Gastroesophageal sphincter (tissue), 3 donors: ENCODE measurements at regions not wholly inside any gene's neighbourhood (a gene's known extent, or its start where the extent isn't known, plus 50 kb on each side); places are given as distances from the start of the nearest gene placed in this dataset.

Experiments
- POLR2A ChIP-seq, 2 donors: fragments of 450-650 bp; IDR thresholded peaks; one replicate each; pipeline ENCODE4 v1.6.1; 2017; ENCODE audit warnings: antibody characterized with exemption in 2 of 2, mild to moderate bottlenecking in 2 of 2, moderate library complexity in 1 of 2
- TF ChIP-seq, protein P1 (sequence below), 4 experiments: fragments of 200-600 bp in 2 of 4; fragments of 450-650 bp in 2 of 4; sonication (generic) in 1 of 4; IDR thresholded peaks; one replicate each; pipeline ENCODE4 v1.5.1; 2017 to 2019; ENCODE audit warnings: antibody characterized with exemption in 4 of 4, mild to moderate bottlenecking in 2 of 4, moderate library complexity in 2 of 4

DNA sequence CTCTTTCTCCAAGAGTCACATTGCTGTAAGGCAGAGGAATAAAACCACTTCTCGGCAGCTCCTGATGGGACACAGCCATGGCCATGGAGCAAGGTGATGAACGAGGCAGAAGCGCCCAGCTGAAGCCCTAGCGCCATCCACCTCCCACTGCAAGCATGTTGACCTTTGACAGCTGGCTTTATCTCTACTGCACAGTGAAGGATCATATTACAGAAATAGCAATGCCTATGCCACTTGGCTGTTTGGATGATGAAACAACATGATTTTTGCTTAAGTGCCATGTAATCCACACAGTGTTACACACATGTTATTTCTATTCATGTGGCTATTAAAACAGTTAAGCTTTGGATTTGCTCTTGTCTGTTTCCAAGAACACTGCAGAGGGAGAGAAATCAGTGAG is 167.7 kb downstream of the VAPA start:
- TF ChIP-seq, protein P1, sequence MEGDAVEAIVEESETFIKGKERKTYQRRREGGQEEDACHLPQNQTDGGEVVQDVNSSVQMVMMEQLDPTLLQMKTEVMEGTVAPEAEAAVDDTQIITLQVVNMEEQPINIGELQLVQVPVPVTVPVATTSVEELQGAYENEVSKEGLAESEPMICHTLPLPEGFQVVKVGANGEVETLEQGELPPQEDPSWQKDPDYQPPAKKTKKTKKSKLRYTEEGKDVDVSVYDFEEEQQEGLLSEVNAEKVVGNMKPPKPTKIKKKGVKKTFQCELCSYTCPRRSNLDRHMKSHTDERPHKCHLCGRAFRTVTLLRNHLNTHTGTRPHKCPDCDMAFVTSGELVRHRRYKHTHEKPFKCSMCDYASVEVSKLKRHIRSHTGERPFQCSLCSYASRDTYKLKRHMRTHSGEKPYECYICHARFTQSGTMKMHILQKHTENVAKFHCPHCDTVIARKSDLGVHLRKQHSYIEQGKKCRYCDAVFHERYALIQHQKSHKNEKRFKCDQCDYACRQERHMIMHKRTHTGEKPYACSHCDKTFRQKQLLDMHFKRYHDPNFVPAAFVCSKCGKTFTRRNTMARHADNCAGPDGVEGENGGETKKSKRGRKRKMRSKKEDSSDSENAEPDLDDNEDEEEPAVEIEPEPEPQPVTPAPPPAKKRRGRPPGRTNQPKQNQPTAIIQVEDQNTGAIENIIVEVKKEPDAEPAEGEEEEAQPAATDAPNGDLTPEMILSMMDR (IDR thresholded peaks at IDR 0.05) = no peak
- TF ChIP-seq POLR2A (IDR thresholded peaks at IDR 0.05) = no peak
